HCT116 (cell line): ENCODE measurements at regions not wholly inside any gene's neighbourhood (a gene's known extent, or its start where the extent isn't known, plus 50 kb on each side); places are given as distances from the start of the nearest gene placed in this dataset.

Experiments used
- CTCF ChIP-seq, 3 experiments: fragments of 200-600 bp in 1 of 3; sonication (generic) in 1 of 3; IDR thresholded peaks in 2 of 3; conservative IDR thresholded peaks in 1 of 3; 2 replicates each; pipeline ENCODE4 v1.5.1; 2012 to 2017; ENCODE audit warnings: low read depth in 2 of 3, low read length in 2 of 3, antibody characterized with exemption in 1 of 3, borderline replicate concordance in 1 of 3, control low read depth in 1 of 3, mild to moderate bottlenecking in 1 of 3, mixed read lengths in 1 of 3, mixed run types in 1 of 3, moderate library complexity in 1 of 3; ENCODE audit not compliant: insufficient read depth in 1 of 3
- EGR1 ChIP-seq: IDR thresholded peaks from 2 replicates; pipeline ENCODE4 v1.6.1; 2012; ENCODE audit warnings: low read depth
- EZH2 ChIP-seq: fragments of 200-600 bp; sonication (generic); IDR thresholded peaks from 2 replicates; pipeline ENCODE4 v1.6.1; 2017; ENCODE audit warnings: antibody characterized with exemption, mixed run types
- MAX ChIP-seq: IDR thresholded peaks from 2 replicates; pipeline ENCODE4 v1.6.1; 2012
- POLR2AphosphoS5 ChIP-seq: IDR thresholded peaks from 2 replicates; pipeline ENCODE4 v1.6.1; 2011; ENCODE audit warnings: mild to moderate bottlenecking, low read depth, low read length, moderate library complexity
- YY1 ChIP-seq: IDR thresholded peaks from 2 replicates; pipeline ENCODE4 v1.6.1; 2011; ENCODE audit warnings: low read length, low read depth, moderate library complexity, mild to moderate bottlenecking; ENCODE audit not compliant: insufficient replicate concordance; ENCODE audit errors: extremely low read depth

- TF ChIP-seq CTCF (IDR thresholded peaks at IDR 0.05 in 2 of 3, conservative IDR thresholded peaks at IDR 0.05 in 1 of 3; ENCODE audit: borderline replicate concordance in 1 of 3, insufficient read depth in 1 of 3, low read depth in 2 of 3, low read length in 2 of 3) (no peak), POLR2AphosphoS5 (no peak), YY1 (no peak), EGR1 (no peak), MAX (no peak), EZH2 (no peak)
Observed at GRCh38 chr2:120626566-120626965, 109.1 kb upstream of the GLI2 start.
